Mammary epithelial cell (primary cell): ENCODE measurements at regions not wholly inside any gene's neighbourhood (a gene's known extent, or its start where the extent isn't known, plus 50 kb on each side); places are given as distances from the start of the nearest gene placed in this dataset.

Experiments used
- CTCF ChIP-seq, 2 donors: IDR thresholded peaks in 1 of 2; conservative IDR thresholded peaks in 1 of 2; 2 replicates each; pipeline ENCODE4 v1.5.1; 2011 to 2012; ENCODE audit warnings: inconsistent platforms in 2 of 2, low read length in 2 of 2, mild to moderate bottlenecking in 2 of 2, control low read depth in 1 of 2, low read depth in 1 of 2; ENCODE audit not compliant: insufficient read depth in 1 of 2; ENCODE audit errors: extremely low read depth in 1 of 2
- EZH2 ChIP-seq: IDR thresholded peaks from 2 replicates; pipeline ENCODE4 v1.6.1; 2012; ENCODE audit warnings: low read length, inconsistent platforms, borderline replicate concordance

DNA sequence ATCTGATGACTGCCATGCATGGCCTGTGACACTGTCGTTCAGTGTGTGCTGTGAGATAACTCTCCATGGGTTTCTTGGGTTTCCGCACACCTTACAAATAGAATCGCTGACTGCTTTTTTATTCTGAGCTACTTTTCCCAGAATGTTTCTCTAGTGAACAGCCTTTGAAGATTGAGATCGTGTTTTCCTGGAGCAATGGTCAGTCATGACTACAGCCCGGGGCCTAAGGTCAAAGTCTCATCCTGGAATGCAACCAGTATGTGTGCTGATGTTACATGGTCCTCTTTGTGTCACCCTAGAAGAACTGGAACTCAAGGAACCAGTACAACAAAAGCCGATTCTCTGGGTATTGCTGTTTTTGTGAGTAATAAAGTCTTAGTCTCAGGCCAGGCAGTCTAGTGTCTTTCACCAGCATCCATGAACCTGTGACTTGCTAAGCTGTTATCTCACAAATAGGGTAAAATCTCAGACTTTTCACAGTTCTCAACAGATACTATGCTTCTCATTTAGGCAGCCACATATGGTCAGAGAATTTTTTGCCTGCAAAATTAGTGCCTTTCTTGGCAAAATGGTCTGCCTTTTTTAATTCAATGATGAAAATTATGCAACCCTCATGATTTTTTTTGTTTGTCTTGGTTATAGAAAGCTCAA, 124.9 kb upstream of the PIEZO2 start:
- TF ChIP-seq CTCF (conservative IDR thresholded peaks at IDR 0.05 in 1 of 2, IDR thresholded peaks at IDR 0.05 in 1 of 2; ENCODE audit: extremely low read depth in 1 of 2, insufficient read depth in 1 of 2, low read depth in 1 of 2, low read length in 2 of 2) = no peak
- TF ChIP-seq EZH2 = no peak
